GM21737 (cell line): ENCODE measurements at regions not wholly inside any gene's neighbourhood (a gene's known extent, or its start where the extent isn't known, plus 50 kb on each side); places are given as distances from the start of the nearest gene placed in this dataset.
"Not testable (repeated sequence)": the region's sequence is repeated elsewhere in the genome, so short reads cannot be mapped to it uniquely, and the experiment has no call there.

Experiments used
- ATAC-seq: cut with Tn5 transposase; IDR thresholded peaks from one replicate; pipeline ENCODE4 v1.9.1; 2021; ENCODE audit warnings: mild to moderate bottlenecking, moderate library complexity; ENCODE audit not compliant: unreplicated experiment

GRCh38 chr2:136297994-136298393 lies 180.0 kb upstream of the CXCR4 start:
- no peak for ATAC-seq

GRCh38 chr2:136297312-136297711 lies 179.4 kb upstream of the CXCR4 start:
- ATAC-seq, result no peak

- ATAC-seq, result no peak
Observed at GRCh38 chr2:136295168-136295567, 177.2 kb upstream of the CXCR4 start.

- ATAC-seq, result no peak
Observed at GRCh38 chr2:136291871-136292270, 173.9 kb upstream of the CXCR4 start.

GRCh38 chr2:136290326-136290725 lies 172.4 kb upstream of the CXCR4 start:
- ATAC-seq, result no peak

- ATAC-seq, result no peak
Observed at GRCh38 chr2:136288249-136288648, 170.3 kb upstream of the CXCR4 start.

GRCh38 chr2:136286423-136286822 lies 168.5 kb upstream of the CXCR4 start:
- no peak for ATAC-seq

- no peak for ATAC-seq
Observed at GRCh38 chr2:136284226-136285119, 166.5 kb upstream of the CXCR4 start.

- ATAC-seq, result no peak
Observed at GRCh38 chr2:136282251-136282650, 164.3 kb upstream of the CXCR4 start.

- no peak for ATAC-seq
Observed at GRCh38 chr2:136281281-136282114, 163.5 kb upstream of the CXCR4 start.

- ATAC-seq, result not testable (repeated sequence)
Observed at GRCh38 chr2:136266346-136266745, 148.4 kb upstream of the CXCR4 start.

- ATAC-seq, result no peak
Observed at GRCh38 chr2:136259551-136259950, 141.6 kb upstream of the CXCR4 start.

- no peak for ATAC-seq
Observed at GRCh38 chr2:136257893-136258292, 139.9 kb upstream of the CXCR4 start.

- no peak for ATAC-seq
Observed at GRCh38 chr2:136255648-136256461, 137.9 kb upstream of the CXCR4 start.

- no peak for ATAC-seq
Observed at GRCh38 chr2:136255127-136255526, 137.2 kb upstream of the CXCR4 start.

GRCh38 chr2:136254681-136255080 lies 136.7 kb upstream of the CXCR4 start:
- ATAC-seq, result peak; percentile 40

GRCh38 chr2:136253288-136254004 lies 135.5 kb upstream of the CXCR4 start:
- ATAC-seq, result no peak

- no peak for ATAC-seq
Observed at GRCh38 chr2:136251885-136252585, 134.1 kb upstream of the CXCR4 start.

GRCh38 chr2:136251197-136251884 lies 133.4 kb upstream of the CXCR4 start:
- no peak for ATAC-seq
